ENCODE measurements at regions not wholly inside any gene's neighbourhood (a gene's known extent, or its start where the extent isn't known, plus 50 kb on each side); places are given as distances from the start of the nearest gene placed in this dataset.

GRCh38 chr20:22744341-22745193, 160.2 kb upstream of the FOXA2 start:
- TF ChIP-seq POLR2A (IDR thresholded peaks at IDR 0.05; ENCODE audit: low read depth, low read length) (no peak), POLR2AphosphoS5 (IDR thresholded peaks at IDR 0.05; ENCODE audit: low read depth, low read length) (no peak), TAF1 (IDR thresholded peaks at IDR 0.05; ENCODE audit: low read depth, low read length) (no peak), PAX5 (IDR thresholded peaks at IDR 0.05; ENCODE audit: insufficient read depth, low read length, severe bottlenecking) (no peak), SPI1 (IDR thresholded peaks at IDR 0.05; ENCODE audit: low read depth, low read length) (no peak)
